SK-N-SH (cell line): ENCODE measurements at regions not wholly inside any gene's neighbourhood (a gene's known extent, or its start where the extent isn't known, plus 50 kb on each side); places are given as distances from the start of the nearest gene placed in this dataset.

ENCODE experiments used
- CTCF ChIA-PET: fragments of 300-600, 350-600 bp; formaldehyde crosslinking; extraction: SDS; loops from one replicate; lab custom pipeline; 2021; lab: Yijun Ruan, JAX
- POLR2A ChIA-PET: fragments of 350-600 bp; sonication (Branson Sonifier 250); formaldehyde crosslinking; extraction: SDS; loops from one replicate; lab custom pipeline; 2020; ENCODE audit warnings: antibody characterized with exemption, inconsistent platforms; lab: Yijun Ruan, JAX
- DNase-seq: peaks from one replicate; pipeline ENCODE4 v3.0.0; 2012
- H2AFZ ChIP-seq: fragments of 200-600 bp; sonication (generic); 2 replicates; pipeline ENCODE4 v1.8.1; 2016; ENCODE audit warnings: antibody characterized with exemption, mild to moderate bottlenecking, low read depth
- H3F3A ChIP-seq: fragments of 200-600 bp; sonication (generic); replicated peaks from 2 replicates; pipeline ENCODE3; 2016; ENCODE audit warnings: antibody characterized with exemption, mild to moderate bottlenecking; ENCODE audit not compliant: insufficient read depth
- H3K27ac ChIP-seq, 2 experiments: fragments of 200-500 bp in 1 of 2; fragments of 200-600 bp in 1 of 2; sonication (Bioruptor generic) in 1 of 2; sonication (generic), shearing (Covaris generic) in 1 of 2; 2 replicates each; pipeline versions ENCODE4 v1.5.1 to v1.6.1; 2014 to 2016; ENCODE audit warnings: low read depth in 2 of 2, inconsistent platforms in 1 of 2, low read length in 1 of 2, mild to moderate bottlenecking in 1 of 2, mixed read lengths in 1 of 2
- H3K27me3 ChIP-seq: fragments of 200-600 bp; sonication (generic), shearing (Covaris generic); 2 replicates; pipeline ENCODE4 v1.6.1; 2016; ENCODE audit warnings: mixed run types; ENCODE audit not compliant: insufficient read depth
- H3K36me3 ChIP-seq, 2 experiments: fragments of 200-500 bp in 1 of 2; fragments of 200-600 bp in 1 of 2; sonication (Bioruptor generic) in 1 of 2; sonication (generic) in 1 of 2; replicated peaks in 1 of 2; 2 replicates each; pipeline versions ENCODE3 to v1.5.1; 2014 to 2016; ENCODE audit warnings: low read length in 1 of 2, mild to moderate bottlenecking in 1 of 2; ENCODE audit not compliant: insufficient read depth in 2 of 2, control insufficient read depth in 1 of 2
- H3K4me1 ChIP-seq, 2 experiments: fragments of 200-500 bp in 1 of 2; fragments of 200-600 bp in 1 of 2; sonication (Bioruptor generic) in 1 of 2; sonication (generic), shearing (Covaris generic) in 1 of 2; 2 replicates each; pipeline versions ENCODE4 v1.5.1 to v1.6.1; 2014 to 2016; ENCODE audit warnings: low read depth in 1 of 2, low read length in 1 of 2, mixed run types in 1 of 2; ENCODE audit not compliant: insufficient read depth in 2 of 2, control insufficient read depth in 1 of 2
- H3K4me2 ChIP-seq: fragments of 200-600 bp; sonication (generic), shearing (Covaris generic); 2 replicates; pipeline ENCODE4 v1.6.1; 2017; ENCODE audit warnings: mixed run types
- H3K4me3 ChIP-seq, 2 experiments: fragments of 200-500 bp in 1 of 2; fragments of 200-600 bp in 1 of 2; sonication (Bioruptor generic) in 1 of 2; sonication (generic), shearing (Covaris generic) in 1 of 2; 2 replicates each; pipeline versions ENCODE4 v1.5.1 to v1.8.1; 2014 to 2016; ENCODE audit warnings: low read depth in 2 of 2, inconsistent platforms in 1 of 2, low read length in 1 of 2, mild to moderate bottlenecking in 1 of 2, mixed read lengths in 1 of 2, moderate library complexity in 1 of 2
- H3K79me2 ChIP-seq: fragments of 200-600 bp; sonication (generic); 2 replicates; pipeline ENCODE4 v1.8.1; 2017; ENCODE audit warnings: mild to moderate bottlenecking; ENCODE audit not compliant: insufficient read depth
- H3K9ac ChIP-seq: fragments of 200-600 bp; sonication (generic); 2 replicates; pipeline ENCODE4 v1.6.1; 2017; ENCODE audit warnings: mixed run types
- H3K9me2 ChIP-seq: fragments of 200-600 bp; sonication (generic); 2 replicates; pipeline ENCODE4 v1.6.1; 2017; ENCODE audit warnings: mixed run types
- H3K9me3 ChIP-seq: fragments of 200-600 bp; sonication (generic); 2 replicates; pipeline ENCODE4 v1.6.1; 2017; ENCODE audit warnings: mixed run types, mild to moderate bottlenecking, moderate library complexity
- H4K20me1 ChIP-seq: fragments of 200-600 bp; sonication (generic); 2 replicates; pipeline ENCODE4 v1.6.1; 2017; ENCODE audit warnings: mild to moderate bottlenecking, mixed run types; ENCODE audit not compliant: insufficient read depth
- CHD2 ChIP-seq: fragments of 150-350 bp; IDR thresholded peaks from 2 replicates; pipeline ENCODE4 v1.6.1; 2018; ENCODE audit warnings: low read length; ENCODE audit not compliant: partially characterized antibody
- ELF1 ChIP-seq: IDR thresholded peaks from 2 replicates; pipeline ENCODE4 v1.4.0; 2012
- EZH2phosphoT487 ChIP-seq: fragments of 200-600 bp; sonication (generic); IDR thresholded peaks from 2 replicates; pipeline ENCODE4 v1.6.1; 2017; ENCODE audit warnings: low read depth, mixed run types, mild to moderate bottlenecking, antibody characterized with exemption, moderate library complexity, borderline replicate concordance
- GATA2 ChIP-seq: sonication (generic); formaldehyde crosslinking; IDR thresholded peaks from 2 replicates; pipeline ENCODE4 v1.5.0; 2020; ENCODE audit warnings: mild to moderate bottlenecking, missing genetic modification reagents
- JUND ChIP-seq: IDR thresholded peaks from 2 replicates; pipeline ENCODE4 v1.4.0; 2012
- MXI1 ChIP-seq: IDR thresholded peaks from 2 replicates; pipeline ENCODE4 v1.6.1; 2012; ENCODE audit warnings: mild to moderate bottlenecking, low read depth, low read length, improper control_type of control experiment
- NFIC ChIP-seq: IDR thresholded peaks from 2 replicates; pipeline ENCODE4 v1.4.0; 2012; ENCODE audit warnings: borderline replicate concordance
- NRF1 ChIP-seq: IDR thresholded peaks from 2 replicates; pipeline ENCODE4 v1.6.1; 2012; ENCODE audit warnings: low read depth, mild to moderate bottlenecking, low read length
- POLR2AphosphoS5 ChIP-seq: IDR thresholded peaks from 2 replicates; pipeline ENCODE4 v1.6.1; 2012; ENCODE audit warnings: low read depth, low read length
- RAD21 ChIP-seq: IDR thresholded peaks from 2 replicates; pipeline ENCODE4 v1.6.1; 2012; ENCODE audit warnings: mild to moderate bottlenecking, low read length
- RCOR1 ChIP-seq: fragments of 150-350 bp; IDR thresholded peaks from 2 replicates; pipeline ENCODE4 v1.6.1; 2017; ENCODE audit warnings: antibody characterized with exemption, low read length
- RXRA ChIP-seq: IDR thresholded peaks from 2 replicates; pipeline ENCODE4 v1.4.0; 2012; ENCODE audit warnings: low read depth, mild to moderate bottlenecking, borderline replicate concordance
- SMC3 ChIP-seq: IDR thresholded peaks from 2 replicates; pipeline ENCODE4 v1.6.1; 2012; ENCODE audit warnings: low read depth, low read length, improper control_type of control experiment
- TEAD4 ChIP-seq: IDR thresholded peaks from 2 replicates; pipeline ENCODE4 v1.4.0; 2012; ENCODE audit warnings: mild to moderate bottlenecking, borderline replicate concordance; ENCODE audit not compliant: insufficient read depth
- WGBS: methylation state at CpG from one replicate; pipeline ENCODE4 v1.1.6; 2017; ENCODE audit warnings: low lambda C conversion rate; 5-methylcytosine and 5-hydroxymethylcytosine counted together
- TF ChIP-seq, protein P1 (sequence below): fragments of 200-600 bp; sonication (generic); IDR thresholded peaks from 2 replicates; pipeline ENCODE4 v1.6.1; 2017; ENCODE audit warnings: antibody characterized with exemption, mild to moderate bottlenecking, moderate library complexity
- TF ChIP-seq, protein P2 (sequence below): fragments of 150-350 bp; IDR thresholded peaks from 2 replicates; pipeline ENCODE4 v1.6.1; 2017; ENCODE audit warnings: antibody characterized with exemption, low read length, low read depth, borderline replicate concordance
- TF ChIP-seq, protein P3 (sequence below): fragments of 150-350 bp; IDR thresholded peaks from 2 replicates; pipeline ENCODE4 v1.6.1; 2016; ENCODE audit warnings: mild to moderate bottlenecking, low read depth, low read length
- TF ChIP-seq, protein P4 (sequence below): IDR thresholded peaks from 2 replicates; pipeline ENCODE4 v1.4.0; 2012; ENCODE audit warnings: low read depth
- TF ChIP-seq, protein P5 (sequence below): IDR thresholded peaks from 2 replicates; pipeline ENCODE4 v1.4.0; 2012; ENCODE audit warnings: low read depth, borderline replicate concordance

DNA sequence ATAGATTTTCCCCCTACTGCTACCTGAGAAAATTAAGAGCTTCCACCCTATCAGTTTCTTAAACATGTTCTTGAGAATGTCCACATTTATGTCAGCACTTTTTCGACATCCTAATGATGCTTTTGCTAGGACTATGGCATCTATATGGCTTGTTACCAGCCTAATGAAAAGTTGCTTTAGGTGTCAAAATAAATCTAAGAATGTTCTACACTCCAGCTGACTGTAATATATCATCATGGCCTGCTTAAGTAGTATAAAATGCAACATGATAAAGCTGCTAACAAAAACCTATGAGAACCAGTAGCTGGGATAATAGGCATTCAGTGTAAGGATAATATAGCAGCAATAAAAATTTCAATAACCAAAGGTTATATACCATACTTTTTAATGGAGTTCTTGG is 1983.5 kb upstream of the CELF4 start:
- Histone ChIP-seq H3K9me3 (no peaks in the 10 kb centered on the region; the same call in 1 of the 2 replicates), H3K9me2 (no peaks in the 10 kb centered on the region), H3K27ac (no peak overlapping the region), H2AFZ (no peak overlapping the region), H3K4me1 (no peaks in the 10 kb centered on the region), H3K9ac (no peak overlapping the region), H3K79me2 (no peaks in the 10 kb centered on the region), H4K20me1 (no peaks in the 10 kb centered on the region), H3K27me3 (no peaks in the 10 kb centered on the region), H3K4me3 (no peak overlapping the region), H3K4me2 (no peak overlapping the region), H3K36me3 (no peaks in the 10 kb centered on the region), H3F3A (no peaks in the 10 kb centered on the region)
- WGBS: 20% methylated on average over 1 of the region's 1 CpG
- ChIA-PET CTCF (no interaction called here), POLR2A (no interaction called here)
- TF ChIP-seq, protein P1, sequence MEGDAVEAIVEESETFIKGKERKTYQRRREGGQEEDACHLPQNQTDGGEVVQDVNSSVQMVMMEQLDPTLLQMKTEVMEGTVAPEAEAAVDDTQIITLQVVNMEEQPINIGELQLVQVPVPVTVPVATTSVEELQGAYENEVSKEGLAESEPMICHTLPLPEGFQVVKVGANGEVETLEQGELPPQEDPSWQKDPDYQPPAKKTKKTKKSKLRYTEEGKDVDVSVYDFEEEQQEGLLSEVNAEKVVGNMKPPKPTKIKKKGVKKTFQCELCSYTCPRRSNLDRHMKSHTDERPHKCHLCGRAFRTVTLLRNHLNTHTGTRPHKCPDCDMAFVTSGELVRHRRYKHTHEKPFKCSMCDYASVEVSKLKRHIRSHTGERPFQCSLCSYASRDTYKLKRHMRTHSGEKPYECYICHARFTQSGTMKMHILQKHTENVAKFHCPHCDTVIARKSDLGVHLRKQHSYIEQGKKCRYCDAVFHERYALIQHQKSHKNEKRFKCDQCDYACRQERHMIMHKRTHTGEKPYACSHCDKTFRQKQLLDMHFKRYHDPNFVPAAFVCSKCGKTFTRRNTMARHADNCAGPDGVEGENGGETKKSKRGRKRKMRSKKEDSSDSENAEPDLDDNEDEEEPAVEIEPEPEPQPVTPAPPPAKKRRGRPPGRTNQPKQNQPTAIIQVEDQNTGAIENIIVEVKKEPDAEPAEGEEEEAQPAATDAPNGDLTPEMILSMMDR: no peak
- TF ChIP-seq POLR2AphosphoS5 (no peak), ELF1 (no peak), NRF1 (no peak), NFIC (no peak), RAD21 (no peak), RXRA (no peak), JUND (no peak), RCOR1 (no peak), MXI1 (no peak), TEAD4 (no peak), SMC3 (no peak), GATA2 (no peak), CHD2 (no peak), EZH2phosphoT487 (no peak)
- TF ChIP-seq, protein P2, sequence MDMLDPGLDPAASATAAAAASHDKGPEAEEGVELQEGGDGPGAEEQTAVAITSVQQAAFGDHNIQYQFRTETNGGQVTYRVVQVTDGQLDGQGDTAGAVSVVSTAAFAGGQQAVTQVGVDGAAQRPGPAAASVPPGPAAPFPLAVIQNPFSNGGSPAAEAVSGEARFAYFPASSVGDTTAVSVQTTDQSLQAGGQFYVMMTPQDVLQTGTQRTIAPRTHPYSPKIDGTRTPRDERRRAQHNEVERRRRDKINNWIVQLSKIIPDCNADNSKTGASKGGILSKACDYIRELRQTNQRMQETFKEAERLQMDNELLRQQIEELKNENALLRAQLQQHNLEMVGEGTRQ: no peak
- TF ChIP-seq, protein P3, sequence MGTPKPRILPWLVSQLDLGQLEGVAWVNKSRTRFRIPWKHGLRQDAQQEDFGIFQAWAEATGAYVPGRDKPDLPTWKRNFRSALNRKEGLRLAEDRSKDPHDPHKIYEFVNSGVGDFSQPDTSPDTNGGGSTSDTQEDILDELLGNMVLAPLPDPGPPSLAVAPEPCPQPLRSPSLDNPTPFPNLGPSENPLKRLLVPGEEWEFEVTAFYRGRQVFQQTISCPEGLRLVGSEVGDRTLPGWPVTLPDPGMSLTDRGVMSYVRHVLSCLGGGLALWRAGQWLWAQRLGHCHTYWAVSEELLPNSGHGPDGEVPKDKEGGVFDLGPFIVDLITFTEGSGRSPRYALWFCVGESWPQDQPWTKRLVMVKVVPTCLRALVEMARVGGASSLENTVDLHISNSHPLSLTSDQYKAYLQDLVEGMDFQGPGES: no peak
- TF ChIP-seq, protein P4, sequence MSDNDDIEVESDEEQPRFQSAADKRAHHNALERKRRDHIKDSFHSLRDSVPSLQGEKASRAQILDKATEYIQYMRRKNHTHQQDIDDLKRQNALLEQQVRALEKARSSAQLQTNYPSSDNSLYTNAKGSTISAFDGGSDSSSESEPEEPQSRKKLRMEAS: no peak
- TF ChIP-seq, protein P5, sequence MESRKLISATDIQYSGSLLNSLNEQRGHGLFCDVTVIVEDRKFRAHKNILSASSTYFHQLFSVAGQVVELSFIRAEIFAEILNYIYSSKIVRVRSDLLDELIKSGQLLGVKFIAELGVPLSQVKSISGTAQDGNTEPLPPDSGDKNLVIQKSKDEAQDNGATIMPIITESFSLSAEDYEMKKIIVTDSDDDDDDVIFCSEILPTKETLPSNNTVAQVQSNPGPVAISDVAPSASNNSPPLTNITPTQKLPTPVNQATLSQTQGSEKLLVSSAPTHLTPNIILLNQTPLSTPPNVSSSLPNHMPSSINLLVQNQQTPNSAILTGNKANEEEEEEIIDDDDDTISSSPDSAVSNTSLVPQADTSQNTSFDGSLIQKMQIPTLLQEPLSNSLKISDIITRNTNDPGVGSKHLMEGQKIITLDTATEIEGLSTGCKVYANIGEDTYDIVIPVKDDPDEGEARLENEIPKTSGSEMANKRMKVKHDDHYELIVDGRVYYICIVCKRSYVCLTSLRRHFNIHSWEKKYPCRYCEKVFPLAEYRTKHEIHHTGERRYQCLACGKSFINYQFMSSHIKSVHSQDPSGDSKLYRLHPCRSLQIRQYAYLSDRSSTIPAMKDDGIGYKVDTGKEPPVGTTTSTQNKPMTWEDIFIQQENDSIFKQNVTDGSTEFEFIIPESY: no peak
- no peak for DNase-seq
